SK-N-SH (cell line): ENCODE measurements at regions not wholly inside any gene's neighbourhood (a gene's known extent, or its start where the extent isn't known, plus 50 kb on each side); places are given as distances from the start of the nearest gene placed in this dataset.

Source experiments
- CTCF ChIA-PET: fragments of 300-600, 350-600 bp; formaldehyde crosslinking; extraction: SDS; loops from one replicate; lab custom pipeline; 2021; lab: Yijun Ruan, JAX
- POLR2A ChIA-PET: fragments of 350-600 bp; sonication (Branson Sonifier 250); formaldehyde crosslinking; extraction: SDS; loops from one replicate; lab custom pipeline; 2020; ENCODE audit warnings: antibody characterized with exemption, inconsistent platforms; lab: Yijun Ruan, JAX
- DNase-seq: peaks from one replicate; pipeline ENCODE4 v3.0.0; 2012
- H2AFZ ChIP-seq: fragments of 200-600 bp; sonication (generic); 2 replicates; pipeline ENCODE4 v1.8.1; 2016; ENCODE audit warnings: antibody characterized with exemption, mild to moderate bottlenecking, low read depth
- H3F3A ChIP-seq: fragments of 200-600 bp; sonication (generic); replicated peaks from 2 replicates; pipeline ENCODE3; 2016; ENCODE audit warnings: antibody characterized with exemption, mild to moderate bottlenecking; ENCODE audit not compliant: insufficient read depth
- H3K27ac ChIP-seq, 2 experiments: fragments of 200-500 bp in 1 of 2; fragments of 200-600 bp in 1 of 2; sonication (Bioruptor generic) in 1 of 2; sonication (generic), shearing (Covaris generic) in 1 of 2; 2 replicates each; pipeline versions ENCODE4 v1.5.1 to v1.6.1; 2014 to 2016; ENCODE audit warnings: low read depth in 2 of 2, inconsistent platforms in 1 of 2, low read length in 1 of 2, mild to moderate bottlenecking in 1 of 2, mixed read lengths in 1 of 2
- H3K27me3 ChIP-seq: fragments of 200-600 bp; sonication (generic), shearing (Covaris generic); 2 replicates; pipeline ENCODE4 v1.6.1; 2016; ENCODE audit warnings: mixed run types; ENCODE audit not compliant: insufficient read depth
- H3K36me3 ChIP-seq, 2 experiments: fragments of 200-500 bp in 1 of 2; fragments of 200-600 bp in 1 of 2; sonication (Bioruptor generic) in 1 of 2; sonication (generic) in 1 of 2; replicated peaks in 1 of 2; 2 replicates each; pipeline versions ENCODE3 to v1.5.1; 2014 to 2016; ENCODE audit warnings: low read length in 1 of 2, mild to moderate bottlenecking in 1 of 2; ENCODE audit not compliant: insufficient read depth in 2 of 2, control insufficient read depth in 1 of 2
- H3K4me1 ChIP-seq, 2 experiments: fragments of 200-500 bp in 1 of 2; fragments of 200-600 bp in 1 of 2; sonication (Bioruptor generic) in 1 of 2; sonication (generic), shearing (Covaris generic) in 1 of 2; 2 replicates each; pipeline versions ENCODE4 v1.5.1 to v1.6.1; 2014 to 2016; ENCODE audit warnings: low read depth in 1 of 2, low read length in 1 of 2, mixed run types in 1 of 2; ENCODE audit not compliant: insufficient read depth in 2 of 2, control insufficient read depth in 1 of 2
- H3K4me2 ChIP-seq: fragments of 200-600 bp; sonication (generic), shearing (Covaris generic); 2 replicates; pipeline ENCODE4 v1.6.1; 2017; ENCODE audit warnings: mixed run types
- H3K4me3 ChIP-seq, 2 experiments: fragments of 200-500 bp in 1 of 2; fragments of 200-600 bp in 1 of 2; sonication (Bioruptor generic) in 1 of 2; sonication (generic), shearing (Covaris generic) in 1 of 2; 2 replicates each; pipeline versions ENCODE4 v1.5.1 to v1.8.1; 2014 to 2016; ENCODE audit warnings: low read depth in 2 of 2, inconsistent platforms in 1 of 2, low read length in 1 of 2, mild to moderate bottlenecking in 1 of 2, mixed read lengths in 1 of 2, moderate library complexity in 1 of 2
- H3K79me2 ChIP-seq: fragments of 200-600 bp; sonication (generic); 2 replicates; pipeline ENCODE4 v1.8.1; 2017; ENCODE audit warnings: mild to moderate bottlenecking; ENCODE audit not compliant: insufficient read depth
- H3K9ac ChIP-seq: fragments of 200-600 bp; sonication (generic); 2 replicates; pipeline ENCODE4 v1.6.1; 2017; ENCODE audit warnings: mixed run types
- H3K9me2 ChIP-seq: fragments of 200-600 bp; sonication (generic); 2 replicates; pipeline ENCODE4 v1.6.1; 2017; ENCODE audit warnings: mixed run types
- H3K9me3 ChIP-seq: fragments of 200-600 bp; sonication (generic); 2 replicates; pipeline ENCODE4 v1.6.1; 2017; ENCODE audit warnings: mixed run types, mild to moderate bottlenecking, moderate library complexity
- H4K20me1 ChIP-seq: fragments of 200-600 bp; sonication (generic); 2 replicates; pipeline ENCODE4 v1.6.1; 2017; ENCODE audit warnings: mild to moderate bottlenecking, mixed run types; ENCODE audit not compliant: insufficient read depth
- ELF1 ChIP-seq: IDR thresholded peaks from 2 replicates; pipeline ENCODE4 v1.4.0; 2012
- EP300 ChIP-seq, 2 experiments: IDR thresholded peaks; 2 replicates each; pipeline versions ENCODE4 v1.4.0 to v1.6.1; 2012; ENCODE audit warnings: borderline replicate concordance in 1 of 2, low read depth in 1 of 2, low read length in 1 of 2
- EZH2phosphoT487 ChIP-seq: fragments of 200-600 bp; sonication (generic); IDR thresholded peaks from 2 replicates; pipeline ENCODE4 v1.6.1; 2017; ENCODE audit warnings: low read depth, mixed run types, mild to moderate bottlenecking, antibody characterized with exemption, moderate library complexity, borderline replicate concordance
- FOSL2 ChIP-seq: IDR thresholded peaks from 2 replicates; pipeline ENCODE4 v1.4.0; 2012; ENCODE audit warnings: low read depth, mild to moderate bottlenecking, moderate library complexity, borderline replicate concordance
- FOXJ3 ChIP-seq: sonication (generic); formaldehyde crosslinking; IDR thresholded peaks from 2 replicates; pipeline ENCODE4 v1.5.1; 2020; ENCODE audit warnings: mild to moderate bottlenecking, missing genetic modification reagents
- FOXM1 ChIP-seq: IDR thresholded peaks from 2 replicates; pipeline ENCODE4 v1.4.0; 2012; ENCODE audit warnings: low read depth, mild to moderate bottlenecking
- GABPA ChIP-seq: IDR thresholded peaks from 2 replicates; pipeline ENCODE4 v1.4.0; 2012; ENCODE audit warnings: low read depth, mild to moderate bottlenecking
- IRF3 ChIP-seq: fragments of 150-350 bp; IDR thresholded peaks from 2 replicates; pipeline ENCODE4 v1.6.1; 2016; ENCODE audit warnings: mild to moderate bottlenecking, low read depth, low read length
- NFIC ChIP-seq: IDR thresholded peaks from 2 replicates; pipeline ENCODE4 v1.4.0; 2012; ENCODE audit warnings: borderline replicate concordance
- PBX3 ChIP-seq: IDR thresholded peaks from 2 replicates; pipeline ENCODE4; 2012
- POLR2AphosphoS5 ChIP-seq: IDR thresholded peaks from 2 replicates; pipeline ENCODE4 v1.6.1; 2012; ENCODE audit warnings: low read depth, low read length
- RXRA ChIP-seq: IDR thresholded peaks from 2 replicates; pipeline ENCODE4 v1.4.0; 2012; ENCODE audit warnings: low read depth, mild to moderate bottlenecking, borderline replicate concordance
- TAF1 ChIP-seq: IDR thresholded peaks from 2 replicates; pipeline ENCODE4 v1.6.1; 2012; ENCODE audit warnings: low read depth, mild to moderate bottlenecking, low read length, moderate library complexity, borderline replicate concordance
- TCF12 ChIP-seq: IDR thresholded peaks from 2 replicates; pipeline ENCODE4 v1.4.0; 2012
- USF2 ChIP-seq: fragments of 150-350 bp; IDR thresholded peaks from 2 replicates; pipeline ENCODE4 v1.6.1; 2017; ENCODE audit warnings: antibody characterized with exemption, low read length, low read depth, borderline replicate concordance
- YY1 ChIP-seq: IDR thresholded peaks from 2 replicates; pipeline ENCODE4 v1.4.0; 2012; ENCODE audit warnings: low read depth, mild to moderate bottlenecking
- WGBS: methylation state at CpG from one replicate; pipeline ENCODE4 v1.1.6; 2017; ENCODE audit warnings: low lambda C conversion rate; 5-methylcytosine and 5-hydroxymethylcytosine counted together

GRCh38 chr20:22027423-22027822 is 322.0 kb downstream of the PAX1 start:
- 0% methylated on average over 1 of the region's 1 CpG for WGBS
- H3K27me3 ChIP-seq: no peaks in the 10 kb centered on the region
- H4K20me1 ChIP-seq: no peaks in the 10 kb centered on the region
- no peaks in the 10 kb centered on the region for H3F3A ChIP-seq
- TF ChIP-seq FOSL2 (no peak), EP300 (IDR thresholded peaks at IDR 0.05; ENCODE audit: borderline replicate concordance in 1 of 2, low read depth in 1 of 2, low read length in 1 of 2) (no peak), RXRA (no peak), IRF3 (no peak)
- TF ChIP-seq, all 33 proteins: peak for 0
- POLR2A ChIA-PET: no interaction called here
- Histone ChIP-seq H3K4me2 (no peak overlapping the region), H3K9me2 (no peaks in the 10 kb centered on the region), H3K4me3 (no peak overlapping the region), H3K79me2 (no peaks in the 10 kb centered on the region), H3K9me3 (peaks cover 8% of the 10 kb centered on the region; the same call in 1 of the 2 replicates), H3K27ac (no peak overlapping the region), H2AFZ (no peak overlapping the region), H3K4me1 (no peaks in the 10 kb centered on the region), H3K36me3 (no peaks in the 10 kb centered on the region), H3K9ac (no peak overlapping the region)
- CTCF ChIA-PET: interaction anchor here (0.5 kb wide), 1 partner anchor 718 kb away, joined by 3 read pairs; no protein-coding TSS in a partner anchor
- no peak for DNase-seq

- no peaks in the 10 kb centered on the region for H3K4me1 ChIP-seq
- H3K9ac ChIP-seq: no peak overlapping the region
- H3K9me2 ChIP-seq: no peaks in the 10 kb centered on the region
- no peak overlapping the region for H3K27ac ChIP-seq
- TF ChIP-seq USF2 (no peak), YY1 (no peak), TAF1 (no peak), POLR2AphosphoS5 (no peak), RXRA (no peak), ELF1 (no peak), TCF12 (no peak), FOXJ3 (no peak)
- TF ChIP-seq, all 33 proteins: peak for 0
- no peaks in the 10 kb centered on the region for H4K20me1 ChIP-seq
- no peak overlapping the region for H3K4me2 ChIP-seq
- H2AFZ ChIP-seq: no peak overlapping the region
- H3K4me3 ChIP-seq: no peak overlapping the region
- H3K79me2 ChIP-seq: no peaks in the 10 kb centered on the region
- CTCF ChIA-PET: no interaction called here
- DNase-seq: no peak
- H3F3A ChIP-seq: no peaks in the 10 kb centered on the region
- H3K9me3 ChIP-seq: peaks cover 5% of the 10 kb centered on the region; the same call in 1 of the 2 replicates
- no peaks in the 10 kb centered on the region for H3K36me3 ChIP-seq
- WGBS: 2% methylated on average over 4 of the region's 4 CpGs
- POLR2A ChIA-PET: no interaction called here
- no peaks in the 10 kb centered on the region for H3K27me3 ChIP-seq
Observed at GRCh38 chr20:22020201-22020600, 314.7 kb downstream of the PAX1 start.

GRCh38 chr20:22008456-22008855 is 303.0 kb downstream of the PAX1 start:
- no peak for DNase-seq
- no peaks in the 10 kb centered on the region for H3K27me3 ChIP-seq
- H2AFZ ChIP-seq: no peak overlapping the region
- ChIA-PET POLR2A (no interaction called here), CTCF (no interaction called here)
- H3K79me2 ChIP-seq: no peaks in the 10 kb centered on the region
- no peaks in the 10 kb centered on the region for H3K36me3 ChIP-seq
- no peak overlapping the region for H3K4me2 ChIP-seq
- H3K9me2 ChIP-seq: no peaks in the 10 kb centered on the region
- no peaks in the 10 kb centered on the region for H3K4me1 ChIP-seq
- no peaks in the 10 kb centered on the region for H3F3A ChIP-seq
- H3K9me3 ChIP-seq: no peaks in the 10 kb centered on the region
- no peak overlapping the region for H3K27ac ChIP-seq
- H3K4me3 ChIP-seq: no peak overlapping the region
- no peaks in the 10 kb centered on the region for H4K20me1 ChIP-seq
- WGBS: 2% methylated on average over 3 of the region's 3 CpGs
- TF ChIP-seq RXRA (no peak), FOSL2 (no peak), EZH2phosphoT487 (no peak), IRF3 (no peak), EP300 (IDR thresholded peaks at IDR 0.05; ENCODE audit: borderline replicate concordance in 1 of 2, low read depth in 1 of 2, low read length in 1 of 2) (no peak), GABPA (no peak), FOXM1 (no peak), PBX3 (no peak), YY1 (no peak), NFIC (no peak)
- no peak overlapping the region for H3K9ac ChIP-seq
